HG02973 (cell line): ENCODE measurements at regions not wholly inside any gene's neighbourhood (a gene's known extent, or its start where the extent isn't known, plus 50 kb on each side); places are given as distances from the start of the nearest gene placed in this dataset.

Source experiments
- ATAC-seq: cut with Tn5 transposase; IDR thresholded peaks from one replicate; pipeline ENCODE4 v1.9.1; 2021; ENCODE audit warnings: moderate library complexity; ENCODE audit not compliant: unreplicated experiment

DNA sequence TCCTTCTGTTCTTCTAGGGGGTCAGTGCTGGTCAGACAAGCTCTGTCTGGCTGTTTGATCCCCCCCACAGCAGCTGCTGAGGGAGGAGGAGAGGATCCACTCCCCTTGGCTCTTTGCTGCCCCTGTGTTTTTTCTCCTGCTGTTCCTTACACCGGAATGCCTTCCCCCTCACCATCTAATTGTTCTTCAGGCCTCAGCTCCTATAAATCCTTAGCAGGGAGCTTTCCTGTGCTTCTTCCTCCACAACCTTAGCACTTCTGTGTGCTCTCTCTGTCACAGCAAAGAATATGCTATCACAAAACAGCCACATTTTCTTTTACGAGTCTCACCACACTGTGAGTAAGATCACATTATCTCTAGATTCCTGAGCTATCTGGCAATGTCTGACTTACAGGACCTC lies 196.6 kb downstream of the OTOR start:
- ATAC-seq: no peak

DNA sequence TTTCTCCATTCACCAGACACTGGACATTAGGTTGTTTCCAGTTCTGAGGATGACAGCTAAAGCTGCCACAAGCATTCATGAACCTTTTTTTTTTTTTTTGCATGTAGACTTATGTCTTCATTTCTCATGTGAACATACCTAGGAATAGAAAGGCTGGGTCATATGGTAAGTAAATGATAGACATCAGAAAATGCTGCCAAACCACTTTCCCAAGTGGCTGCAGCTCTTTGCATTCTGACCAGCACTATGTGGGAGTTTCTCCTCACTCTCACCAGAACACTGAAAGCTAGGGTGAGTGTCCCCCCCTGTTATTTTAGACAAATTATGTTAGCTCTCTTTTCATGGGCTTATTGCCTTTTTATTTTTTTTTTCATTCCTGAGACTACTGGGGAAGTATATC lies 197.5 kb downstream of the OTOR start:
- ATAC-seq: no peak

DNA sequence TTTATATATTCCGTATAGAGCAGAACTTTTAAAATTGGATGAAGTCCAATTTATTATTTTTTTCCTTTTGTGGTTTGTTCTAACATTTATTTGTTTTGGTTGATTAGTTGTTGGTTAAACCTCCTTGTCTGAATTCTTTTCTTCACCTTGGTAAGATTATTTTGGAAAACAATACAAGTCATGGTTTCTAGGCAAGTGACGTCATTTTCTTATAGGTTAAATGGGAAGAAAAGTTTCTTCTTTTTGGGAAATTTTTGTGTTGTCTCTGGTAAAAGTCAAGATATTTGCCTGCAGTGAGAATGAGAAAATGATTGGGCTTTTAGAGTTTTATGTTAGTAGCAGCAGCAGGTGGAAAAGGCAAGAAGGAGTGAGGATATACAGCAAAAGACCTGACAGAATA lies 197.9 kb downstream of the OTOR start:
- no peak for ATAC-seq

DNA sequence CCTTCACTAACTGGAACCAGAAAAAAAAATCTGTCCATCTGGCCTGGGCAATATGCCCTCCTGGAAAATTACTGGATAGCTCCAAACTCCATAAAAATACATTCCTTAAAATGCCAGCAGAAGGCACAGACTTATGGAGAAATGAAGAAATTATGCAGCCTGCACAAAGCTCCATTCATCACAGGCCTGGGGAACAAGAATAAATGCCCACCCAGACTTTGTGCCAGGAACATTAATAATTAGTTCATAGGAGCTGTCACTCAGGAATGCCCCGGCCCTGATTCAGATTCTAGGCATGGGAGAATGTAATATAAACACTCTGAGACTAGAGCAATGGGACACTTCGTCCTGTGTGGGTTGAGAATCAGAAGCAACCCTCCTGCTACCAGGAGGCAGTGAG lies 199.3 kb downstream of the OTOR start:
- ATAC-seq: no peak

DNA sequence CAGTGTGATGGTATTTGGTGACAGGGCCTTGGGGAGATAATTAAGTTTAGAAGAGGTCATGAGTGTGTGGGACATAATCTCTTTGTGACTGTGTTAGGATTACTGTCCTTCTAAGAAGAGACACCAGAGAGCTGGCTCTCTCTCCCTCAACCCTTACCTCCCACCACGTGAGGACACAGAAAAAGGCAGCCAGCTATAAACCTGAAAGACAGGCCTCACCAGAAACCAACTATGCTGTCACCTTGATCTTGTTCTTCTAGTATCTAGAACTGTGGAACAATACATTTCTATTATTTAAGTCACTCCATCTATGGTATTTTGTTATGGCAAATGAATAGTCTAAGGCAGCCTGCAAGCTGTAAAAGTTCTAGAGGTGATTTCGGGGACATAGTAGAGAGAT lies 203.7 kb downstream of the OTOR start:
- no peak for ATAC-seq

DNA sequence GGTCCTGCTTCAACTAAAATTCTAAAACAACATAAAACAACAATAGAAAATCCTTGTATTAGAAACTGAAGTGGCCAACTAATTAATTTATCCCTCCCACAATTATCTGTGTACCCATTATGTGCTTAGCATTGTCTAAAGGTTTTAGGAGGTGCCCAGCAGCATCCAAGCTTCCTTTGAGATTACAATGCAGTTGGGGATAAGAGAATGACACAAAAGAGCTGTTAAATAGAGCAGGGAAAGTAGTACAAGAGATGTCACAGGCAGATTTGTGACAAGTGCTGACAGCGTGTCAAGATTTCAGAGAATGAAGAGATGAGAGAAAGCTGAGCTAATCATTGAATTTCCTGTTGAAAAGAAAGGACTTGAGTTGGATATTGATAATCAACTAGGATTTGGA lies 204.8 kb downstream of the OTOR start:
- no peak for ATAC-seq

DNA sequence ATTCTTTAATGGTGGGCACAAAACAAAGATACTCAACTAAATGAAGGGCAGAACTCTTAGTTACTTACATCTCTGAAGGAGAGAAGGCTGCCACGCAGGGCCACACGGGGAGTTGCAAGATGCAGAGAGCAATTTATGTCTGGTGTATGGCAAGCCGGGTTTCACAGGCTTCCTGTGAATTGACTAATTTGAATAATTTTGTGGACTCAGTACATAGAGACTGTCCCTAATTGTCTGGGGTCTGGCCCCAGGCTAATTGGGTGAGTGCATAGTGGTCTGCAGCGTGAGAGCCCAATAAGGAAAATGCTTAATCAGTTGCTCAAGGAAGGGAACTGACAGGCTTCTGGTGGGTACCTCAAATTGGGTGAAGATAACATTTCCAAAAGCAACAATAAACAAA lies 205.7 kb downstream of the OTOR start:
- no peak for ATAC-seq

DNA sequence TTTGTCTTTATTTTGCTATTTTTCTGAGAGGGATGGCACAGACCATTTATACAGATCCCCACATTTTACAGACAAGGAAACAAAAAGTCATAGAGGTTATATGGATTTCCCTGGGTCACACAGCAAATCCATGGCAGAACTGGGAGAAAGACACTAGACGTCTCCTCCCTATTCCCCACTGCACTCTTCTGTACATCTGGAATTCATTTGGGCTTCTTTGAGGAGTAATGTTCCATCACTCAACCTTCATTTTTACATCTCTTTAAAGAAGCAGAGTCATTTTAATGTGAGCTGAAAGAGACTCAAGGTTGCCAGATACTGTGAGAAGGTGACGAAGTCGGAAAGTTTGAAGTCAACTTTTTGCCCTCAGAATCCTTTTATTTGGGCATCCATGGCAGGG lies 207.3 kb downstream of the OTOR start:
- no peak for ATAC-seq

DNA sequence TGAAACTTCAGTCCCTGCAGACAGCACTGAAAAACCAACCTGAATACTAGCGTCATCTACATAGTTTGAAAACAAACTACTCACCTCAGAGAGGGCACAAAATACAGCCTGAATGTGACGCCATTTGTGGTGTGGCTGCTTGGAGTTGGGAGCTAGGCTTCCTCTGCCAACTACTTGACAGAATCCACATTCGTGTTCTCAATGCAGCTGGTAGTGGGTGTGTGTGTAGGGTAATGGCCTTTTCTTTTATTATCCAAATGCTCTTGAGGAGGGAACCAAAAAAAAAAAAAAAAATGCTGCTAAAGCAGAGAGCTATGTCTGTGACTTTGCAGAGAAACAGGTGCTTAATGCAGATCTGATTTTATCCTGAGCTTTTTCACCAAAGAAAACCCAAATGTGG lies 207.8 kb downstream of the OTOR start:
- no peak for ATAC-seq

DNA sequence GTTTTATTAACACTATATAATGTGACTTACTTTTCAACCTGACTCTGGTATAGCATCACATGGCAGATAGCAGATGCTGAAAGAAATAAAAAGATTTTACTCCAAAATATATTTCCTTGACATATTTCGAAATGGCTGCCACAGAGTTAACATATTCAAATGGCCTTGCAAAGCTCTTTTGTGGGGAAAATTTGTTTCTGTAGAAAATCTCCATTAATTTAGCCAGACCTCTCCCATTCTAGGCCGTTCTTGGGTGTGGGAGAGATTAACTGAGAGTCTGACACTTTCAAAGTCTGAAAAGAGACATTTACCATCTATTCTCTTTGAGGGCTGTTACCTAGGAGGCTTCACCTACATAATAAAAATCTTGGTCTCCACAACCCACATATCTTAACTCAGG lies 217.2 kb downstream of the OTOR start:
- ATAC-seq: no peak

DNA sequence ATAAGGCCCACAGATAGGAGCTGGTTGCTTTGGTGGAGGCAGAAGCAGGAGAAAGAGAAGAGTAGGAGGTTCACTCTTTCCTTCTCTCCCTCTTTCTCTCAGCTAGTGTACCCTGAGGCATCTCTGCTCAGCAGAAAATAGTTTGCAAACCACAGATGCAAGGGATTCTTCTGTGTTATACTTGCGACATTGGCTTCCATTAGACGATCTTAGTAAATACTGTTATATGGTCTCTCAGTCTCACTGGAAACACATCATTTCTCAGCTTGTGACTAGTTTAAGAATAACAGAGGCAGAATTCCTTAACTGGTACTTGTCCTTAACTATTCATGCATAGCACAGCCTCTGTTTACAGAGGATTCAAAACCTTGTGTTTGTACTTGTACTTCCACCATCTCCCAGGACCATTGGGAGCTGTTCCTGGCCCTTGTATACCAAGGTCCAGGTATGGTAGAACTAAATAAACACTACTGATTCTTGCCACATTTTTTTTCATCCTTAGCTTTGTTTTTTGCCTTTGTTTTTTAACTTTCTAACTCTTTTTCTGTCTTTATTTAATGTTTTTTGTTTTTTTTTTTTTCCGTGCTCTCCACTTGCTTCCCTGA lies 218.2 kb downstream of the OTOR start:
- ATAC-seq: no peak

DNA sequence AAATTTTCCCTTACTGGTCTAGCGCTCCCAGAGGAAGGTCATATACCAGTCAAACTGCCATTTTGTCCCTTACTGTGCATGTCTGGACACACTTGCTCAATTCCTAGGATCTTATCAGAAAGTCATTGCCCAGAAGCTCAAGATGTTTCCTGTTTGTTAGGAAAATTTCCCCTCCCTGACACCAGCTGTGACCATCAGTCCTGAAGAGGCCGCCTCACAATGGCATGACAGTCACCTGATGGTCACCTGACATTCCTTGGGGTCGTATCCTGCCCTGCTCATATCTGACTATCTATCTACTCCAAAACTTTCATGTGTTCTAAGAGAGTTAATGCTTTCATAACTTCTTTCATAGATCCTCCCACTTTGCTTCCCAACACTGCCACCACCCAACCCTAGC lies 219.9 kb downstream of the OTOR start:
- ATAC-seq: no peak

DNA sequence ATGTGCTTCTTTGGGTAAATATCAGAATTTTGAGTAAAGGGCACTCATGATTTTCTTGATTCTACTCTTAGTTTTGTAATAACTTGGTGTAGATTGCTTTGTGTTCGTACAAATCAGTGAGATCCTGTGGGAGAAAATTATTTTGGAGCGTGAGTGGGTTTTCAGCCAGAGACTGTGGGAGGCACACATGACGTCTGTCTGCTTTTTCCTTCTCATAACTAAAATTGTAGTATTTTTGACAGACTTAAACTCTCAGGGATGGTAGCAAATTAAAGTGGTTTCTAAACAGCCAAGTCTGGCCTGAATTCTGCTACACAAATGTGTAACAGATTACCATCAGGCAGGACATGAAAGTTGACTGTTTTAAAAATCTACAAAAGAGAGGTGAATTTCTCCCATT lies 222.6 kb downstream of the OTOR start:
- no peak for ATAC-seq

DNA sequence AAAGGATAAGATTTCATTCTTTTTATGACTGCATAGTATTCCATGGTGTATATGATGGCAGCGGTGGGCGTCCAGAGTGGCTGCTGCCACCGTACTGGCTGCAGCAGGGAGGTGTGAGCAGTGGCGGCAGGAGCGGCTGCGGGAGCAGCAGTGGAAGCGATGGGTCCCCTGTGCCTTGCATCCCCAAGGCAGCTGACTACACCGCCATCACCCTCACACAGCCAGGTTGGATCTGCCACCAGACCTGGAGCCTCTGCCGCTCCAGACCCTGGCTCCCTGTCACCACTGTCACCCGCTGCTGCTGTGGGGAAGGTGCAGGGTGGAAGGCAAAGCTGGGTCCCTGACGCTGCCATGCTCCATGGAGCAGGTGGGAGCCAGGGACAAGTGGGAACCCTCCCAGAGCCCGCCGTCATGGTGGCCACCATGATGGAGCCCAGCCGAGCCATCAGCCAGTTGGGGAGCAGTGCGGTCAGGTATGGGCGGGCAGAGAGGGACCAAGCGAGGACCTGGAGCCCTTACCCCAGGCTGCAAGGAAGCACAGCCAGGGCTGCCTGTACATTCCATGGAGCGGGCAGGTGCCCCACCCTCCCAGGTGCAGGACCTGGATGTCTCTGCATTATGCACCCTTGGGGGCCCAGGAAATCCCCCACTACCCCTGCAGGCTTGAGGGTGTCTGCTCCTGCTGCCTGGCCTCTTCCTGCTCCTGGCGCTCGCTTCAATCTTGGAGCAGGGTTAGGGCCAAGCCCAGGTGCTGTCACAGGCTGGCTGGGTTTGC lies 226.1 kb downstream of the OTOR start:
- no peak for ATAC-seq

DNA sequence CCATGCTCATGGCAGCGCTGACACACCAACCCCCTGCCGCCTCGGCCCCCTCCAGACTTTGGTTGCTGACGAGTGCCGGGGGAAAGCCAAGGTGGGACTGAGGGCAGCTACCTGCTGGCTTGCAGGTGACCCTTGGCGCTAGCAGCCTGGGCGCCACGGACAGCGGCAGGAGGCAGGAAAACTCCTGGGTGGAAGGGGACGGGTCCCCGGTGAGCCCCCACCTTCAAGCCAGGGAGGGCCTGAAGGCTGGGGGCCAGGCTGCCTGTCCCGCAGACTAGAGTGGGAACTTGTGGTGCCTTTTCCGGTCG lies 226.7 kb downstream of the OTOR start:
- ATAC-seq: no peak

DNA sequence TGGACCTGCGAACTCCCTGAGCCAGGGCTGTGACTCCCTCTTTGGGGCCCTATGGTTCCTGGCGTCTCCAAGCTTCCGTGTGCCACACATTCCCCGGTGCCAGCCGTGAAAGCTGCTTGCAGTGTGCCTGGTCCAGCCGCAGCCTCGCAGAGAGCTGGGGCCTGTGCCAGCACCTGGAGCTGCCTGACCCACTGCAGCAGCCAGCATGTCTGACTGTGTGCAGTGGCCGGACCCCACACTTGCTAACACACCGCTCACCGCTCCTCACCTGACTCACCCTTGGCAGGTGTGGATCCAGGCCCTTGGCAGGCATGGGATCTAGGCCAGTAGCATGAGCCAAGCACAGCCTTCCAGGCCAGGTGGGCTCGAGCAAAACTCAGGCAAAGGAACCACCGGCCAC lies 227.5 kb downstream of the OTOR start:
- no peak for ATAC-seq

DNA sequence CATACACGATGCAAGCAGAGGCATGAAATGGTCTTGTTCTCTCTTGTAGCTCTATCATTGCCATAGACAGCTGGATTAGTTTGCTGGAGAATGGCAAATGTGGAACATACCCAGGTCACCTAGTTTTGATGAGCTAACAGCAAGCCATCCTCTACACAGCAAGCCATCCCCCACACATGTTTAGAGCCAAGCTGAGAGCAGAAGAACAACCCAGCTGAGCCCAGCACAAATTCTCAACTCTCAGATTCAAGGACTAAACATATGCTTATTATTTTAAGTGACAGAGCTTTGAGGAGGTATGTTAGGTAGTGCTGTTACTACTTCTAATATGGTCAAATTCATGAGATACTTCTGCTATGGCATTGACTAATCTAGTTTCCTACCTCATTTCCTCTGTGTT lies 230.3 kb downstream of the OTOR start:
- no peak for ATAC-seq

DNA sequence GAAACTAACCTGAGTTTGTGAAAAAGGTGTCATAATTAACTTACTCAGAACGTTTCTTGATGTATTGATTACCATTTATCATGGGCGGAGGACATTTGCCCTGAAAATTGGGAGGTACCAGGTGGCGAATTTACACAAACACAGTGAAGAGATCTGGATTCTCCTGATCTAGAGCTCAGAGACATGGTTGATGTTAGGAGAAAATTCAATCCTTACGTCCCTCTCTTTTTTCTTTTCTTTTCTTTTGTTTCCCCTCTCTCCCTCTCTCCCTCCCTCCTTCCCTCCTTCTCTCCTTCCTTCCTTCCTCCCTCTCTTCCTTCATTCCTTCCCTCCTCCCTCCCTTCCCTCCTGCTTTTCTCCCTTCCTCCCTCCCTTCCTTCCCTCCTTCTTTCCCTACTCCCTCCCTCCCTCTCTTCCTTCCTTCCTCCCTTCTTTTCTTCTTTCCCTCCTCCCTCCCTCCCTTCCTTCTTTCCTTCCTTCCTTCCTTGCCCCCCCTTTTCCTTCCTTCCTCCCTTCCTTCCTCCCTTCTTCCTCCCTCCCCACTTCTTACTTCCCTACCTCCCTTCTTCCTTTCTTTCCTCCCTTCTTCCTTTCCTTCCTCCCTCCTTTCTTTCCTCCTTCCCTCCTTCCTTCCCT lies 234.1 kb downstream of the OTOR start:
- ATAC-seq: no peak

DNA sequence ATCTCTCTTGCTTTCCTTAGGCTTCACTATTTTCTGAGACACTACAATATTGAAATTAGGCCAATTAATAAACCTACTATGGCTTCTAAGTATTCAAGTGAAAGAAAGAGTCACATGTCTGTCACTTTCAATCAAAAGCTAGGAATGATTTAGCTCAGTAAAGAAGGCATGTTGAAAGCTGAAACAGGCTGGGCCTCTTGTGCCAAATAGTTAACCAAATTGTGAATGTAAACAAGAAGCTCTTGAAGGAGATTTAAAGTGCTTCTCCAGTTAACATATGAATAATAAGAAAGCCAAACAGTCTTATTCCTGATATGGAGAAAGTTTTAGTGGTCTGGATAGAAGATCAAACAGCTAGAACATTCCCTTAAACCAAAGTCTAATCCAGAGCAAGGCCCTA lies 236.3 kb downstream of the OTOR start:
- no peak for ATAC-seq

DNA sequence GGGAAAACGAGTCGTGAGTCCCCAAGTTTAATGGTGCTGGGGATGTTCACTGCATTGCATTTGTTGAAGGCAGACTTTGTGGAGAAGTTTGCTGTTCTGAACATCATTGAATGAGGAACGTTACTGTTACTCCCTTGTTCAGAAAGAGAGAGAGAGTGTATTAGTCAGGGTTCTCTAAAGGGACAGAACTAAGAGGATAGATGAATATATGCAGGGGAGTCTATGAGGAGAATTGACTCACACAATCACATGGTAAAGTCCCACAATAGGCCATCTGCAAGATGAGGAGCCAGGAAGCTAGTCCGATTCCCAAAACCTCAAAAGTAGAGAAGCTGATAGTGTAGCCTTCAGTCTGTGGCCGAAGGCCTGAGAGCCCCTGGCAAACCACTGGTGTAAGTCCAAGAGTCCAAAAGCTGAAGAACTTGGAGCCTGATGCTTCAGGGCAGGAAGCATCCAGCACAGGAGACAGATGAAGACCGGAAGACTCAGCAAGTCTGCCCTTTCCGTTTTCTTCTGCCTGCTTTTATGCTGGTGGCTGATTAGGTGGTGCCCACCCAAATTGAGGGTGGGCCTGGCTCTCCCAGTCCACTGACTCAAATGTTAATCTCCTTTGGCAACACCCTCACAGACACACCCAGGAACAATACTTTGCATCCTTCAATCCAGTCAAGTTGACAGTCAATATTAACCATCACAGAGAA lies 223.5 kb upstream of the PCSK2 start:
- ATAC-seq: no peak

DNA sequence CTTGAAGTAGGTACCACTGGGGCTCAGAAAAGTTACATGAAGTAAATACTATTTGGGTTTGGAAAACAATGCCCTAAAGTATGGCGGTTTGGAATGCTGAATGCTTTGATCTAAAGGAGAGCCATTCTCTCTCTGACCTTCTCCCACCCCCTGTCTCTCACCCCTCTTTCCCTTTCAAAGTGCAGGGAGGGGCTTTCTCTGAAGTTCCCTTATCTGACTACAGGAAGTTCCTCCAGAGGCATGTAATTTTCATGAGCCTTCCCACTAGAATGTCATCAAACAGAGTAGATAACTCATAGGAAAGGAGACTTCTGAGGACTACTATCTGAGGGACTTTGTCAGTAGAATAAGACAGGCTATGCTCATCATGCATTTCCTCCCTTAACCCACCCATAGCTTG lies 216.7 kb upstream of the PCSK2 start:
- ATAC-seq: no peak

DNA sequence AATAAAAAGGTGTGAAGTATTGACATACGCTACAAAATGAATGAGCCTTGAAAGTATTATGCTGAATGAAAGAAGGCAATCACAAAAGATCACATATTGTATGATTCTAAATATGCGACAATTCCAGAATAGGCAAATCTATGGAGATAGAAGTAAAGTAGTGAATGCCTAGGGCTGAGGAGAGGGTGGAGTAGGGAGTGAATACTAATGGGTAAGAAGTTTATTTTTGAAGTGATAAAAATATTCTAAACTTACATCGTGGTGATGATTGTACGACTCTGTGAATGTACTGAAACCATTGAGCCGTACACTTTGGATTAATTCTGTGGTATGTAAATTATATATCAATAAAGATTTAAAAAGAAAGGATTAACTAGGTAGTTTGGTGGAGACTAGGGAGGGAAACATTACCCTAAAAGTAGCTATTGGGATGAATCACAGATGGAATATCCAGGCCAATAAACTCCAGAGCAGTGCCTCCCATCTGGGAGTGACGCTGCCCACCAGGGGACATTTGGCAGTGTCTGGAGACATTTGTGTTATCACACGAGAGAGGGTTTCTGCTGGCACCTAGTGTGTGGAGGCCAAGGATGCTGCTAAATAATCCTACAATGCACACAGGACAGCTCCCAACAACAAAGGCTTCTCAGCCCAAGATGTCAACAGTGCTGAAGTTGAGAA lies 214.2 kb upstream of the PCSK2 start:
- ATAC-seq: no peak
